Heart right ventricle (tissue), 16 donors: ENCODE measurements at regions not wholly inside any gene's neighbourhood (a gene's known extent, or its start where the extent isn't known, plus 50 kb on each side); places are given as distances from the start of the nearest gene placed in this dataset.

Source experiments
- ATAC-seq, 8 donors: fragments of 200-7000 bp; cut with Tn5 transposase; one replicate each; pipeline ENCODE4 v1.9.1; 2020; ENCODE audit warnings: mild to moderate bottlenecking in 8 of 8, moderate library complexity in 8 of 8, moderate number of reproducible peaks in 1 of 8
- DNase-seq, 2 donors: peaks; one replicate each; pipeline ENCODE4 v3.0.0-alpha.2; 2020
- H3K27ac ChIP-seq, 10 donors: fragments of 200-600 bp; sonication (generic) in 2 of 10; one replicate each; pipeline versions ENCODE4 v1.5.0 to v1.8.0; 2020 to 2022; ENCODE audit warnings: mild to moderate bottlenecking in 3 of 10
- H3K27me3 ChIP-seq, 7 donors: fragments of 200-600 bp; one replicate each; pipeline ENCODE4 v1.8.0; 2021 to 2022; ENCODE audit warnings: mild to moderate bottlenecking in 2 of 7
- H3K36me3 ChIP-seq, 9 donors: fragments of 200-600 bp; sonication (generic) in 1 of 9; one replicate each; pipeline versions ENCODE4 v1.5.0 to v1.8.0; 2020 to 2022; ENCODE audit warnings: mild to moderate bottlenecking in 2 of 9
- H3K4me1 ChIP-seq, 9 donors: fragments of 200-600 bp; sonication (generic) in 1 of 9; one replicate each; pipeline versions ENCODE4 v1.5.0 to v1.8.0; 2020 to 2022; ENCODE audit warnings: mild to moderate bottlenecking in 4 of 9
- H3K4me3 ChIP-seq, 10 donors: fragments of 200-600 bp; sonication (generic) in 2 of 10; one replicate each; pipeline versions ENCODE4 v1.5.0 to v1.8.0; 2020 to 2022; ENCODE audit warnings: mild to moderate bottlenecking in 7 of 10, moderate library complexity in 2 of 10
- H3K9me3 ChIP-seq, 11 donors: fragments of 200-600 bp in 10 of 11; sonication (generic) in 2 of 11; one replicate each; pipeline versions ENCODE4 v1.5.0 to v1.8.0; 2013 to 2022; ENCODE audit warnings: mild to moderate bottlenecking in 2 of 11, control low read depth in 1 of 11, moderate library complexity in 1 of 11
- CTCF ChIP-seq, 9 donors: fragments of 200-600 bp; sonication (generic) in 2 of 9; IDR thresholded peaks; one replicate each; pipeline versions ENCODE4 v1.5.0 to v1.8.0; 2021 to 2022; ENCODE audit warnings: antibody characterized with exemption in 9 of 9, mild to moderate bottlenecking in 5 of 9, moderate library complexity in 1 of 9
- WGBS, 2 donors: extraction: QIAGEN DNeasy Blood & Tissue Kit; methylation state at CpG; one replicate each; pipeline ENCODE4 v1.1.7; 2013; ENCODE audit warnings: inconsistent platforms in 1 of 2; 5-methylcytosine and 5-hydroxymethylcytosine counted together
- intact Hi-C, 10 donors: fragments of 100-400 bp; cut with DNase I; formaldehyde crosslinking; loops; one replicate each; pipeline versions ENCODE4 v1.11.1 to v1.14.2; 2022
- donor health status: Arrhythmogenic right ventricular cardiomyopathy.
- donor health status: ischemic (EF 13 %, LVEDD 7.1; RV severe dilation, severe dysfunction).
- donor health status: healthy with polysubstance abuse.
- donor health status: DM: no; HTN: yes; CAD: no.
- donor health status: DM: no; HTN: no; CAD: no.
- donor health status: ischemic (EF 25% LVEDD 6.9; RV normal size, moderate dysfunction).
- donor health status: ischemic (EF 25% LVEDD 5.7; RV mildly dilated, moderate dysfunction).
- donor health status: healthy.
- donor health status: DM: yes; HTN: yes; CAD: no.
- donor health status: Ischemic cardiomyopathy.
- donor health status: ischemic (EF 35%, LVEDD 5.7; RV mildly dilated, moderate dysfunction).
- donor health status: nonischemic (EF 11% LVEDD 7.7; RV severe dilation, severe dysfunction).
- donor health status: DM: yes; HTN: yes; CAD: no.
- donor health status: PGD.
- donor health status: ischemic (EF 29% LVEDD 5.4; RV normal size, mild dysfunction).
- donor health status: nonischemic (EF 23%, LVEDD 6.1; RV moderate dilation, normal function).

DNA sequence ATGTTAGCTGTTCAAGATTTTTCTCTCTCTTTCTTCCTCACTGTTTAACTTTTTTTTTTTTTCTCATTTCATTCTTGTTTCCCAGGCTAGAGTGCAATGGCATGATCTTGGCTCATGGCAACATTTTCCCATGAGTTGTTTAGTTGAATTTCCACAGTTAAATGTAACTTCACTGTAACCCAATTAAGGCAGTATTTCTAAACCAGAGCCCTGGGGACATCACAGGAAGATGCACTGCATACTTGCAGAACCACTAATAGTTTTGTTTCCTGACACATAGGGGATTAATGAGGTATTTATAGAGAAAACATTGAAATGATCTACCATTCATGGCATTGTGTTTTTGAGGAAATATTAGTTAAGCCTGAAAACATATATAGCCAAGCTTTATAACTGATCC, 795.6 kb upstream of the GHITM start:
- no peak for DNase-seq
- H3K36me3 ChIP-seq = no peaks in the 10 kb centered on the region
- no peaks in the 10 kb centered on the region for H3K27me3 ChIP-seq
- intact Hi-C loops = no loop called here
- no peak overlapping the region for H3K4me3 ChIP-seq
- ATAC-seq = no peak
- H3K4me1 ChIP-seq = no peaks in the 10 kb centered on the region
- peaks cover 0 to 20% (median 0%) of the 10 kb centered on the region in 11 donors for H3K9me3 ChIP-seq
- H3K27ac ChIP-seq = no peak overlapping the region
- no peak for TF ChIP-seq CTCF (IDR thresholded peaks at IDR 0.05)

GRCh38 chr10:83346266-83346910, 792.9 kb upstream of the GHITM start:
- no peak overlapping the region for H3K27ac ChIP-seq
- no peak for ATAC-seq
- WGBS, 2 donors = 78 to 82% methylated on average over 2 of the region's 2 CpGs
- intact Hi-C loops = no loop called here
- no peaks in the 10 kb centered on the region for H3K36me3 ChIP-seq
- peaks cover 0 to 14% (median 0%) of the 10 kb centered on the region in 11 donors for H3K9me3 ChIP-seq
- DNase-seq = no peak
- H3K4me3 ChIP-seq = no peak overlapping the region
- H3K4me1 ChIP-seq = no peaks in the 10 kb centered on the region
- no peaks in the 10 kb centered on the region for H3K27me3 ChIP-seq
- TF ChIP-seq CTCF (IDR thresholded peaks at IDR 0.05) = no peak

DNA sequence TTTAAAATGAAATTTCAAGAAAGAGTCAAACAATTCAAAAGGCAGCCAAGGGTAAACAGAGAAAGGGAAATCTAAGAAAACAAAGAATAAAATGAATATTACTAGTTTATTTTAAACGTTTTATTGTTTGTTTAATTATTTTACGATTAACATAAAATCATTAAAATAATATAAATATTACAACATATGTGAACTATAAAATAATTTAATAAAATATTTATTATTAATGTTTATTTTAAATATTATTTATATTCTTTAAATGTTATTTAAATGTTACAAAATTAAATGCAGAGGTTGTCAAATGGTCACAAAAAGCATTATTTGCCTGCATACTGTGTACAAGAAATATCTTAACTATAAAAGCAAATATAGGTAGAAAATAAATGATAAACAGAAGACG, 786.7 kb upstream of the GHITM start:
- intact Hi-C loops = no loop called here
- Histone ChIP-seq H3K4me3 (no peak overlapping the region), H3K27me3 (no peaks in the 10 kb centered on the region), H3K4me1 (no peaks in the 10 kb centered on the region), H3K27ac (no peak overlapping the region), H3K36me3 (no peaks in the 10 kb centered on the region), H3K9me3 (peaks cover 0 to 25% (median 15%) of the 10 kb centered on the region in 11 donors)
- 82 to 89% methylated on average over 3 of the region's 3 CpGs for WGBS, 2 donors
- no peak for TF ChIP-seq CTCF (IDR thresholded peaks at IDR 0.05)
- no peak for DNase-seq
- no peak for ATAC-seq

DNA sequence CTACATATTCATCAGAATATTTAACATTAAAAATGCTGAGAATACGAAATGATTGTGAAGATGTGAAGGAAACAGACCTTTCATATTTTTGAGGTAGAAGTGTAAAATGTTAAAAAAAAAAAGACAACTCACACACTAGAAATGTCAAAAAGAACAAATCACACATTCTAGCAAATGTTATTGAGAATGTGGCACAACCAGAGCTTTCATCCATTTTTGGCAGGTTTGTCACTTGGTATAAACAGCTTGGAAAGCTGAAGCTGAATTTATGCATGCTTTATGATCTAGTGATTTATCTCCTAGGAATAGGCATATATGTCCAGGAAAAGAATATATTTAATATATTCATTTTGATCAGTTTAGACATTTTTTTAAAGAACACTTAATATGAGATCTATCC, 784.9 kb upstream of the GHITM start:
- intact Hi-C loops = no loop called here
- no peaks in the 10 kb centered on the region for H3K27me3 ChIP-seq
- ATAC-seq (no peak), DNase-seq (no peak)
- TF ChIP-seq CTCF (IDR thresholded peaks at IDR 0.05) = no peak
- H3K36me3 ChIP-seq = no peaks in the 10 kb centered on the region
- no peak overlapping the region for H3K4me3 ChIP-seq
- H3K4me1 ChIP-seq = no peaks in the 10 kb centered on the region
- peaks cover 0 to 41% (median 15%) of the 10 kb centered on the region in 11 donors for H3K9me3 ChIP-seq
- 82 to 87% methylated on average over 1 of the region's 1 CpG for WGBS, 2 donors
- H3K27ac ChIP-seq = no peak overlapping the region
